Astrocyte (in vitro differentiated cells and primary cell): ENCODE measurements at regions not wholly inside any gene's neighbourhood (a gene's known extent, or its start where the extent isn't known, plus 50 kb on each side); places are given as distances from the start of the nearest gene placed in this dataset.

ENCODE experiments used
- DNase-seq: peaks from one replicate; pipeline ENCODE4 v3.0.0-alpha.2; 2010; ENCODE audit warnings: low read depth
- FAIRE-seq: peaks from 2 replicates; lab custom pipeline; 2011; peaks lifted over from hg19 to GRCh38; lab: Jason Lieb, UNC
- H2AFZ ChIP-seq: 2 replicates; pipeline ENCODE4 v1.6.0; 2012; ENCODE audit warnings: low read depth, low read length, inconsistent platforms
- H3K27ac ChIP-seq: 2 replicates; pipeline ENCODE4 v1.5.1; 2011; ENCODE audit warnings: low read depth, low read length, inconsistent platforms
- H3K27me3 ChIP-seq: 2 replicates; pipeline ENCODE4 v1.6.0; 2011; ENCODE audit warnings: low read length, inconsistent platforms; ENCODE audit not compliant: insufficient read depth
- H3K36me3 ChIP-seq: 2 replicates; pipeline ENCODE4 v1.5.1; 2011; ENCODE audit warnings: low read length, inconsistent platforms; ENCODE audit not compliant: insufficient read depth
- H3K4me1 ChIP-seq: 2 replicates; pipeline ENCODE4 v1.5.1; 2011; ENCODE audit warnings: low read length, inconsistent platforms; ENCODE audit not compliant: insufficient read depth
- H3K4me2 ChIP-seq: 2 replicates; pipeline ENCODE4 v1.6.0; 2012; ENCODE audit warnings: low read length, inconsistent platforms
- H3K4me3 ChIP-seq: 2 replicates; pipeline ENCODE4 v1.5.1; 2011; ENCODE audit warnings: low read depth, mild to moderate bottlenecking, low read length, inconsistent platforms; ENCODE audit not compliant: insufficient read depth
- H3K79me2 ChIP-seq: 2 replicates; pipeline ENCODE4 v1.6.0; 2012; ENCODE audit warnings: mild to moderate bottlenecking, low read length, inconsistent platforms; ENCODE audit not compliant: insufficient read depth
- H3K9ac ChIP-seq: 2 replicates; pipeline ENCODE4 v1.6.0; 2012; ENCODE audit warnings: mild to moderate bottlenecking, low read length, inconsistent platforms
- H3K9me3 ChIP-seq: 2 replicates; pipeline ENCODE4 v1.5.1; 2012; ENCODE audit warnings: low read depth, mild to moderate bottlenecking, low read length, inconsistent platforms; ENCODE audit not compliant: insufficient read depth
- H4K20me1 ChIP-seq: 2 replicates; pipeline ENCODE4 v1.6.0; 2012; ENCODE audit warnings: low read length, inconsistent platforms; ENCODE audit not compliant: insufficient read depth
- H3K27ac Mint-ChIP-seq: one replicate; pipeline ENCODE4 v1.8.0; 2021; ENCODE audit warnings: mild to moderate bottlenecking, mixed read lengths; ENCODE audit not compliant: unreplicated experiment
- H3K27me3 Mint-ChIP-seq: one replicate; pipeline ENCODE4 v1.8.0; 2021; ENCODE audit warnings: low read depth, mixed read lengths; ENCODE audit not compliant: unreplicated experiment
- H3K36me3 Mint-ChIP-seq: one replicate; pipeline ENCODE4 v1.8.0; 2021; ENCODE audit warnings: low read depth, mixed read lengths; ENCODE audit not compliant: unreplicated experiment
- H3K4me1 Mint-ChIP-seq: one replicate; pipeline ENCODE4 v1.8.0; 2021; ENCODE audit warnings: low read depth, mixed read lengths; ENCODE audit not compliant: unreplicated experiment
- H3K4me3 Mint-ChIP-seq: one replicate; pipeline ENCODE4 v1.8.0; 2021; ENCODE audit warnings: mild to moderate bottlenecking, moderate library complexity, mixed read lengths; ENCODE audit not compliant: unreplicated experiment
- H3K9me3 Mint-ChIP-seq: one replicate; pipeline ENCODE4 v1.8.0; 2021; ENCODE audit warnings: mild to moderate bottlenecking, mixed read lengths; ENCODE audit not compliant: unreplicated experiment
- EZH2 ChIP-seq: IDR thresholded peaks from 2 replicates; pipeline ENCODE4 v1.6.1; 2012; ENCODE audit warnings: mild to moderate bottlenecking, low read length, inconsistent platforms; ENCODE audit not compliant: insufficient read depth
- TF ChIP-seq, protein P1 (sequence below): IDR thresholded peaks from 2 replicates; pipeline ENCODE4 v1.5.1; 2011; ENCODE audit warnings: low read depth, mild to moderate bottlenecking, inconsistent platforms, low read length, moderate library complexity; ENCODE audit not compliant: insufficient read depth

DNA sequence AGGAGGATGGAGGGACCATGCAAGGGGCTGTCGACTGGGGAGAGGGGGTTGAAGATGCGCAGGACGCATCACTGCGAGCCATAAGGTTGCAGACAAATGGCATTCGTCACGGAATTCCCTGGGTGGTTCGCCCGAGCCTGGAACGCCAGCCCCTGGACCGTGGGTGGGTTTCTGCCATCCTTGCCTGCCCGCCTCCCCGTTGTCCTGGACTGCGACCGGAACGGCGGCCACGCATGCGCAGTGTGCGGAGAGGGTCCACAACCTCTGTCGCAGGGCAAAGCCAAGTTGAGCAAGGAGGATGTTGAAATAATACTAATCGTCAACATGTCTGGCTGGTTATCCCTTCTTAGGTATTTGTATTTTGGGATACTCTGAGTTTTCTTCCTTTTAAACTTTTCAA is 932.2 kb downstream of the NLGN4Y start:
- FAIRE-seq (no peak), DNase-seq (no peak)
- H3K27me3 ChIP-seq = no peaks in the 10 kb centered on the region
- no peaks in the 10 kb centered on the region for H4K20me1 ChIP-seq
- Mint-ChIP-seq H3K4me3 (no peak overlapping the region), H3K4me1 (peaks cover 2% of the 10 kb centered on the region), H3K9me3 (no peaks in the 10 kb centered on the region), H3K27me3 (peaks cover 7% of the 10 kb centered on the region), H3K27ac (no peak overlapping the region), H3K36me3 (no peaks in the 10 kb centered on the region)
- H3K36me3 ChIP-seq = no peaks in the 10 kb centered on the region
- peak overlapping the region; percentile 62 for H3K4me2 ChIP-seq
- H3K4me3 ChIP-seq = peak overlapping the region; percentile 28
- no peak overlapping the region for H3K9ac ChIP-seq
- no peak overlapping the region for H3K27ac ChIP-seq
- no peaks in the 10 kb centered on the region for H3K4me1 ChIP-seq
- H3K9me3 ChIP-seq = no peaks in the 10 kb centered on the region
- TF ChIP-seq, protein P1, sequence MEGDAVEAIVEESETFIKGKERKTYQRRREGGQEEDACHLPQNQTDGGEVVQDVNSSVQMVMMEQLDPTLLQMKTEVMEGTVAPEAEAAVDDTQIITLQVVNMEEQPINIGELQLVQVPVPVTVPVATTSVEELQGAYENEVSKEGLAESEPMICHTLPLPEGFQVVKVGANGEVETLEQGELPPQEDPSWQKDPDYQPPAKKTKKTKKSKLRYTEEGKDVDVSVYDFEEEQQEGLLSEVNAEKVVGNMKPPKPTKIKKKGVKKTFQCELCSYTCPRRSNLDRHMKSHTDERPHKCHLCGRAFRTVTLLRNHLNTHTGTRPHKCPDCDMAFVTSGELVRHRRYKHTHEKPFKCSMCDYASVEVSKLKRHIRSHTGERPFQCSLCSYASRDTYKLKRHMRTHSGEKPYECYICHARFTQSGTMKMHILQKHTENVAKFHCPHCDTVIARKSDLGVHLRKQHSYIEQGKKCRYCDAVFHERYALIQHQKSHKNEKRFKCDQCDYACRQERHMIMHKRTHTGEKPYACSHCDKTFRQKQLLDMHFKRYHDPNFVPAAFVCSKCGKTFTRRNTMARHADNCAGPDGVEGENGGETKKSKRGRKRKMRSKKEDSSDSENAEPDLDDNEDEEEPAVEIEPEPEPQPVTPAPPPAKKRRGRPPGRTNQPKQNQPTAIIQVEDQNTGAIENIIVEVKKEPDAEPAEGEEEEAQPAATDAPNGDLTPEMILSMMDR = no peak
- no peak for TF ChIP-seq EZH2
- H3K79me2 ChIP-seq = no peaks in the 10 kb centered on the region
- peak overlapping the region; percentile 52 for H2AFZ ChIP-seq

DNA sequence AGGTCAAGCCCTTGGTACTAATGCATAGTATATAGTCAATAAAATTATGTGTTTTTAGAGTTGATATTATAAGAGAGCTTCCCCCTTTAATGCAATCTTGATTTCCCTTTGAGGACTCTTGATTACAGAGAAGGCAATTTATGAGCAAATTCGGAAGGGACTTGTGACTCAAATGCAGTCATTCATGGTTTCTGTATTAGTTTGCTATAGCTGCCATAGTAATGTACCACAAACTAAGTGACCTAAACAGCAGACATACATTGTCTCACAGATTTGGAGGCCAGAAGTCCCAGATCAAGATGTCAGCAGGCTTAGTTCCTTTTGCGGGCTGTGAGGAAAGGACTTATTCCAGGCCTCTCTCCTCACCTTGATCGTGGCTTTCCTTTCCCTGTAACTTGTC is 933.4 kb downstream of the NLGN4Y start:
- H3K9me3 Mint-ChIP-seq = no peaks in the 10 kb centered on the region
- no peak overlapping the region for H3K27ac Mint-ChIP-seq
- H3K4me3 Mint-ChIP-seq = no peak overlapping the region
- Histone ChIP-seq H3K9me3 (no peaks in the 10 kb centered on the region), H3K4me1 (no peaks in the 10 kb centered on the region), H2AFZ (no peak overlapping the region), H3K4me2 (no peak overlapping the region), H3K27me3 (no peaks in the 10 kb centered on the region), H3K36me3 (no peaks in the 10 kb centered on the region), H3K79me2 (no peaks in the 10 kb centered on the region), H3K4me3 (no peak overlapping the region), H3K9ac (no peak overlapping the region), H3K27ac (no peak overlapping the region), H4K20me1 (no peaks in the 10 kb centered on the region)
- H3K27me3 Mint-ChIP-seq = peaks cover 7% of the 10 kb centered on the region
- no peak for FAIRE-seq
- no peaks in the 10 kb centered on the region for H3K36me3 Mint-ChIP-seq
- H3K4me1 Mint-ChIP-seq = peaks cover 2% of the 10 kb centered on the region
- no peak for DNase-seq
- TF ChIP-seq, protein P1 = no peak
- no peak for TF ChIP-seq EZH2

DNA sequence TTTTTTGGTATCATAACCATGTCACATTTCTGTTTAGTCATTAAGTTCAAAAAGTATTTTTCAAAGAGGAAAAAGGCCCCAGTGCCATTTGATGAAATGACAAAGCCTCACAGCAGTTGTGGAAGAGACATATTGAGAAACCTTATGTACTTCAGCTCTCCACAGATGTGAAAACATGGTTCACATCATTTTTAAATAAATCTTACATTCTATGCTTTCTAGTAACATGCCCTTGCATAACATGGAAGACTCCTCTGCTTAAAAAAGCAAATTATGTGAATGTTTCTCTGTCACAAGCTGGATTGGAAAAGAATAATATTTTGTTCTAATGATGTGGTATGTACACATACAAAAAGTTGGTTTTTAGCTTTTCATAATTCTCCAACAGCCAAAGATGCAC is 934.1 kb downstream of the NLGN4Y start:
- Histone ChIP-seq H3K4me1 (no peaks in the 10 kb centered on the region), H3K4me2 (no peak overlapping the region), H3K27me3 (no peaks in the 10 kb centered on the region), H3K4me3 (no peak overlapping the region), H3K9me3 (no peaks in the 10 kb centered on the region), H2AFZ (no peak overlapping the region), H4K20me1 (no peaks in the 10 kb centered on the region), H3K36me3 (no peaks in the 10 kb centered on the region), H3K9ac (no peak overlapping the region), H3K27ac (no peak overlapping the region), H3K79me2 (no peaks in the 10 kb centered on the region)
- H3K9me3 Mint-ChIP-seq = no peaks in the 10 kb centered on the region
- H3K36me3 Mint-ChIP-seq = no peaks in the 10 kb centered on the region
- H3K4me3 Mint-ChIP-seq = no peak overlapping the region
- no peak for DNase-seq
- TF ChIP-seq, protein P1 = no peak
- TF ChIP-seq EZH2 = no peak
- peaks cover 7% of the 10 kb centered on the region for H3K27me3 Mint-ChIP-seq
- FAIRE-seq = no peak
- peaks cover 2% of the 10 kb centered on the region for H3K4me1 Mint-ChIP-seq
- H3K27ac Mint-ChIP-seq = no peak overlapping the region
